D721Med (cell line): ENCODE measurements at regions not wholly inside any gene's neighbourhood (a gene's known extent, or its start where the extent isn't known, plus 50 kb on each side); places are given as distances from the start of the nearest gene placed in this dataset.

Source experiments
- DNase-seq: peaks from one replicate; pipeline ENCODE4 v3.0.0; 2011; ENCODE audit warnings: low spot score; ENCODE audit not compliant: insufficient read length
- FAIRE-seq: peaks from 2 replicates; lab custom pipeline; 2011; peaks lifted over from hg19 to GRCh38; lab: Jason Lieb, UNC
- TF ChIP-seq, protein P1 (sequence below): IDR thresholded peaks from 2 replicates; pipeline ENCODE4 v1.5.1; 2012; ENCODE audit warnings: mild to moderate bottlenecking, control low read depth; ENCODE audit not compliant: insufficient read depth; ENCODE audit errors: missing control alignments

DNA sequence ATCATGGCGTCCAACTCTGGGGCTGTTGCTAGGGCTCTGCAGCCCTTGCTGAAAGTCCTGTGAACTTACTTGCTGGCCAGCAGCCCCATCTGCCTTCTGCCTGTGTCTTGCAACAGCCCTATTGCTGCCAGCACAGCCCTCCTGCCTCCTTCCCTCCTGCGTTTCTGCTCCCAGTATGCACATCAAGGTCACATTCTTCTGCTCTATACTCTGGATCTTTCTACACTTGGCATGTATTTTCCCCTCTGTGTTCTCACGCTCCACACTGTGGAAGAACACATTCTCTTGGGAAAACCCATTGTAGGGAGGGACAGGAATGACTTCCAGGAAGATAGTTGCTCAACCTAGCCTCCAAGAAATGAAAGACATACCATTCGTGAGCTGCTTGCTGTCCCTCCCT is 80.9 kb upstream of the PHACTR2 start:
- DNase-seq (no peak), FAIRE-seq (no peak)
- TF ChIP-seq, protein P1, sequence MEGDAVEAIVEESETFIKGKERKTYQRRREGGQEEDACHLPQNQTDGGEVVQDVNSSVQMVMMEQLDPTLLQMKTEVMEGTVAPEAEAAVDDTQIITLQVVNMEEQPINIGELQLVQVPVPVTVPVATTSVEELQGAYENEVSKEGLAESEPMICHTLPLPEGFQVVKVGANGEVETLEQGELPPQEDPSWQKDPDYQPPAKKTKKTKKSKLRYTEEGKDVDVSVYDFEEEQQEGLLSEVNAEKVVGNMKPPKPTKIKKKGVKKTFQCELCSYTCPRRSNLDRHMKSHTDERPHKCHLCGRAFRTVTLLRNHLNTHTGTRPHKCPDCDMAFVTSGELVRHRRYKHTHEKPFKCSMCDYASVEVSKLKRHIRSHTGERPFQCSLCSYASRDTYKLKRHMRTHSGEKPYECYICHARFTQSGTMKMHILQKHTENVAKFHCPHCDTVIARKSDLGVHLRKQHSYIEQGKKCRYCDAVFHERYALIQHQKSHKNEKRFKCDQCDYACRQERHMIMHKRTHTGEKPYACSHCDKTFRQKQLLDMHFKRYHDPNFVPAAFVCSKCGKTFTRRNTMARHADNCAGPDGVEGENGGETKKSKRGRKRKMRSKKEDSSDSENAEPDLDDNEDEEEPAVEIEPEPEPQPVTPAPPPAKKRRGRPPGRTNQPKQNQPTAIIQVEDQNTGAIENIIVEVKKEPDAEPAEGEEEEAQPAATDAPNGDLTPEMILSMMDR, result no peak

DNA sequence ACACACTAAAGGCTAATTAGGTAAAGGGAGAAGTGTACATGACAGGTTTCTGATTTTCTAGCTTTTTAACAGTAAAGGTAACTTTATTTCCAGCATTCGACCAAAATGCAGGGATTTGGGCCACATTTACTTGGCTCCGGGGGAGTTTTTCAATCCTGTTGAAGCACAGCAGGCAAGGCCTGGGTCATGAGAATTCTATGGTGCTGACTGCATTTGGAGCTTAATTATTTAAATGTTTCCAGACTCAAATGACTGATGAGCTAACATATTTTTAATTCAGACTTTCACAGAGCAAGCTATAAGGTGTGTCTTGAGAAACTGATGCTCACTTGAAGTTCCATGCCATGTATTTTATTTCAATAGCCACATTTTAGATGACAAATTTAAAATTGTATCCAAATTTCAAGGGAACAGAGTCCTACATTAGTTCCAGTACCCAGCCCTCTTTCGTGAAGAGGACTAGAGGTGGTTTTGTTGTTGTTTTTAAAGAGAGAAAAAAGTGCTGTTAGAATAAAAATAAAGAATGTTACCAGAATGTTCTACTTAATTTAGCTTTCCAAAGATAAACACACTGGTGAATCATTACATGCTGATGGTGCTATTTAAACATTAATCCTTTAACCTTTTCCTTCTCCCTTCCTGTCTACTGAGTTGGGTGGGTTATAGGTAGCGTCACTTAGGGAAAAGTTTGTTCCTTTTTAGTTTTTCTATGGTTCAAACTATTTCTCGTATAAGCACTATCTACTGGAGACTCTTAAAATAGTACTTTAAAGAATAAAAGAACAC is 82.3 kb upstream of the PHACTR2 start:
- FAIRE-seq (no peak), DNase-seq (no peak)
- TF ChIP-seq, protein P1, result no peak

DNA sequence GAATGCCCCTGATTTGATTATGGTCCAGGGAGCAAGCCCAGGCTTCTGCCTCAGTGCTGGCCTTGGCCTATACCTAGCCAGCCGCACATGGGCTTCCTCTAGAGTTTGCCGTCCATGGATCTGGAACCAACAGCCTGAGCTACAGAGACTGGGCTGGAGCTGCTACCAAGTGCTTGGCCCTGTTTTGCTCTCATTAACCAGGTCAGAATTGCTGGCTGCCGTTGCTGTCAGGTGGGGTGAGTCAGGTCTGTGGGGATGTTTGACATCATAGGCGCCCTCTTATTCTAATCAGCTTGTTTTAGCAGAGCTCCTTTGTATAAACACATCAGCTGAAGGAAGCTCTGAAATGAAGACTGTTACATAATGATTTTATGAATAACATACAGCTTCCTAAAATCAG is 83.1 kb upstream of the PHACTR2 start:
- FAIRE-seq (no peak), DNase-seq (no peak)
- TF ChIP-seq, protein P1, result no peak

DNA sequence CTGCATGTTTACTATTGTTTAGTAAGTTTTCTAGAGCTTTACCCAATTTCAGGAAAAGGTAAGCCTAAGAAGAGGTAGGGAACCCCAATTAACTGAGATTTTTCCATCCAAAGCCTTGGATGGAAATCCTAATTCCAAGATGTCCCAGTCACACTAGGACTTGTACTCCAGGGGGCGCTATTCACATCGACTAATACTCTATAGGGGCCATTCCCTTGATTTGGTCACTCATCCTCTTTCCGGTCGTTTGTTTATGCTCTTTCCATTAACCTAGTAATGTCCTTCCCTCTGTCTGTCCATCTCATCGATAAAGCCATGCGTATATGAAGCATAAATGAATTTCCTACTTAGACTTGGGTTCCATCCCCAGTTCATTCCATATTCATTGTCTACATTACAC is 80.8 kb upstream of the FUCA2 start:
- TF ChIP-seq, protein P1, result peak; percentile 28
- DNase-seq, result no peak
- FAIRE-seq, result no peak

DNA sequence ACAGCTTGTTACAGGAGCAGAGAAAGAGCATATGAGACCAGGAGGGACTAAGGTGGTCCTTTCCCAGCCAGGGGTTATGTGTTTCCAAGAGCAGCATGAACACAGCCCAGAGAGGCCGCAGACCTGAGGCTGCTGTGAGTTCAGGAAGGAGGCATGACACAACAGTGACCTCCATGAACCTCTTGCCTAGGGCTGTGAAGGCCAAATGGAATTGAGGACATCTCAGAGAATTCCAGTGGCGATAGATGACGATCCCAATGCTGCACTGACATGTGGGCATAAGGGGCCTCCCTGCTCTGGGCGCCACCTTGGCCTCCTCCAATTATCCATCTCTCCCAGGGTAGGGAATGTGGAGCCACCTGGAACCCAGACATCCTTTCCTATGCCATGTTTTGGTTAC is 79.9 kb upstream of the FUCA2 start:
- TF ChIP-seq, protein P1, result no peak
- DNase-seq, result no peak
- no peak for FAIRE-seq

DNA sequence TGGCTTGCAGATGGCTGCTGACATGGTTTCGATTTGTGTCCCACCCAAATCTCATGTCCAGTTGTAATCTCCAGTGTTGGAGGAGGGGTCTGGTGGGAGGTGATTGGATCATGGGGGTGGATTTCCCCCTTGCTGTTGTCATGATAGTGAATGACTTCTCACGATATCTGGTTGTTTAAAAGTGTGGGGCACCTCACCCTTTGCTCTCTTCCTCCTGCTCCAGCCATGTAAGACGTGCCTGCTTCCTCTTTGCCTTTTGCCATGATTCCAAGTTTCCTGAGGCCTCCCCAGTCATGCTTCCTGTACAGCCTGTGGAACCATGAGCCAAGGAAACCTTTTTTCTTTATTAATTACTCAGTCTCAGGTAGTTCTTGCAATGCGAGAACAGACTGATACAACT is 77.6 kb upstream of the FUCA2 start:
- FAIRE-seq (no peak), DNase-seq (no peak)
- TF ChIP-seq, protein P1, result no peak

DNA sequence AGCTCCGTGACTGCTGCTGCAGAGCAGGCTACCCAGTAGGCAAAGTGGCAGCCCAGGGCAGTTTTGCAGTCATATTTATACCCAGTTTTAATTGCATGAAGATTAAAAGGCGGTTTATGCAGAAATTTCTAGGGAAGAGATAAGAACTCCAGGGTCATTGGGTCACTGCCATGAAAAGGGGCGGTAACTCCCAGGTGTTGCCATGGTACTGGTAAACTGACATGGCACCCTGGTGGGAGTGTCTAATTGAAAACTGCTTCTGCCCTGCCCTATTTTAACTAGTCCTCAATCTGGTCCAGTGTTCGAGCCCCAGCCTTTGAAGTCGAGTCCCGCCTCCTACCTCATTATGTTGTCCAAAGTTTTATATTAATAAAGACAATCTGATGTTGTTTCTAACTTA is 75.0 kb upstream of the FUCA2 start:
- TF ChIP-seq, protein P1, result no peak
- no peak for DNase-seq

More for the DNA sequence above, 75.0 kb upstream of the FUCA2 start:
- FAIRE-seq, result no peak
